Keratinocyte (primary cell): ENCODE measurements at regions not wholly inside any gene's neighbourhood (a gene's known extent, or its start where the extent isn't known, plus 50 kb on each side); places are given as distances from the start of the nearest gene placed in this dataset.

ENCODE experiments used
- DNase-seq: peaks from one replicate; pipeline ENCODE4 v3.0.0-alpha.2; 2011; ENCODE audit warnings: low read depth, missing footprints, low spot score
- FAIRE-seq: peaks from 2 replicates; lab custom pipeline; 2011; peaks lifted over from hg19 to GRCh38; lab: Jason Lieb, UNC
- H2AFZ ChIP-seq: 2 replicates; pipeline ENCODE4 v1.6.0; 2012; ENCODE audit warnings: low read length, control low read depth, inconsistent platforms; ENCODE audit not compliant: control insufficient read depth
- H3K27ac ChIP-seq: 2 replicates; pipeline ENCODE4 v1.5.1; 2011; ENCODE audit warnings: low read length; ENCODE audit not compliant: control insufficient read depth, insufficient read depth
- H3K27me3 ChIP-seq: 3 replicates; pipeline ENCODE4 v1.6.0; 2011; ENCODE audit warnings: low read length; ENCODE audit not compliant: control insufficient read depth, insufficient read depth; ENCODE audit errors: extremely low read depth
- H3K36me3 ChIP-seq, 2 experiments: 2 replicates in 1 of 2; 3 replicates in 1 of 2; pipeline ENCODE4 v1.5.1; 2011; ENCODE audit warnings: low read length in 2 of 2, mild to moderate bottlenecking in 1 of 2; ENCODE audit not compliant: control insufficient read depth in 2 of 2, insufficient read depth in 2 of 2; ENCODE audit errors: extremely low read depth in 1 of 2
- H3K4me1 ChIP-seq: 3 replicates; pipeline ENCODE4 v1.5.1; 2011; ENCODE audit warnings: low read length; ENCODE audit not compliant: control insufficient read depth, insufficient read depth; ENCODE audit errors: extremely low read depth
- H3K4me2 ChIP-seq: 3 replicates; pipeline ENCODE4 v1.6.0; 2011; ENCODE audit warnings: low read depth, low read length; ENCODE audit not compliant: control insufficient read depth, insufficient read depth; ENCODE audit errors: extremely low read depth
- H3K4me3 ChIP-seq, 3 experiments: fragments of 200-600 bp in 1 of 3; sonication (generic) in 1 of 3; 2 replicates in 2 of 3; 3 replicates in 1 of 3; pipeline ENCODE4 v1.5.1; 2011 to 2016; ENCODE audit warnings: low read length in 3 of 3, mild to moderate bottlenecking in 3 of 3, control low read depth in 2 of 3, inconsistent platforms in 1 of 3, low read depth in 1 of 3, mixed read lengths in 1 of 3, mixed run types in 1 of 3, moderate library complexity in 1 of 3; ENCODE audit not compliant: control insufficient read depth in 2 of 3, insufficient read depth in 2 of 3; ENCODE audit errors: extremely low read depth in 1 of 3
- H3K79me2 ChIP-seq: 2 replicates; pipeline ENCODE4 v1.6.0; 2012; ENCODE audit warnings: low read length; ENCODE audit not compliant: control insufficient read depth, insufficient read depth
- H3K9ac ChIP-seq: 3 replicates; pipeline ENCODE4 v1.6.0; 2011; ENCODE audit warnings: low read length; ENCODE audit not compliant: control insufficient read depth, insufficient read depth; ENCODE audit errors: extremely low read depth
- H3K9me1 ChIP-seq: 3 replicates; pipeline ENCODE4 v1.6.0; 2011; ENCODE audit warnings: low read length; ENCODE audit not compliant: control insufficient read depth, insufficient read depth; ENCODE audit errors: extremely low read depth
- H3K9me3 ChIP-seq: 2 replicates; pipeline ENCODE4 v1.5.1; 2012; ENCODE audit warnings: low read depth, low read length; ENCODE audit not compliant: control insufficient read depth
- H4K20me1 ChIP-seq: 3 replicates; pipeline ENCODE4 v1.6.0; 2011; ENCODE audit warnings: low read length; ENCODE audit not compliant: control insufficient read depth, insufficient read depth; ENCODE audit errors: extremely low read depth
- CTCF ChIP-seq, 3 experiments: IDR thresholded peaks in 1 of 3; conservative IDR thresholded peaks in 1 of 3; optimal IDR thresholded peaks in 1 of 3; 2 replicates in 2 of 3; 3 replicates in 1 of 3; pipeline versions ENCODE3 to v1.5.1; 2011; ENCODE audit warnings: low read length in 3 of 3, mild to moderate bottlenecking in 3 of 3, moderate library complexity in 2 of 3, control low read depth in 1 of 3, inconsistent platforms in 1 of 3; ENCODE audit not compliant: insufficient read depth in 2 of 3; ENCODE audit errors: extremely low read depth in 1 of 3
- EZH2 ChIP-seq: IDR thresholded peaks from one replicate; pipeline ENCODE4 v1.6.1; 2012; ENCODE audit warnings: inconsistent platforms, mild to moderate bottlenecking, low read length, moderate library complexity
- dilution Hi-C: fragments of 300-500 bp; cut with MboI; formaldehyde crosslinking; loops from one replicate; pipeline ENCODE4 v1.7.0; 2020; ENCODE audit warnings: low sequenced_read_pairs; ENCODE audit not compliant: extremely low pct_ligation_motif_present

- Histone ChIP-seq H3K36me3 (no peaks in the 10 kb centered on the region), H2AFZ (no peak overlapping the region), H3K79me2 (no peaks in the 10 kb centered on the region), H3K4me2 (no peak overlapping the region), H3K4me3 (no peak overlapping the region), H3K27me3 (no peaks in the 10 kb centered on the region), H4K20me1 (no peaks in the 10 kb centered on the region), H3K9me1 (no peaks in the 10 kb centered on the region), H3K9me3 (no peaks in the 10 kb centered on the region), H3K9ac (no peak overlapping the region), H3K27ac (no peak overlapping the region), H3K4me1 (no peaks in the 10 kb centered on the region)
- no peak for FAIRE-seq
- no peak for DNase-seq
- dilution Hi-C loops: no loop called here
- TF ChIP-seq CTCF (optimal IDR thresholded peaks at IDR 0.05 in 1 of 3, IDR thresholded peaks at IDR 0.05 in 1 of 3, conservative IDR thresholded peaks at IDR 0.05 in 1 of 3; ENCODE audit: extremely low read depth in 1 of 3, insufficient read depth in 2 of 3, low read length in 3 of 3) (no peak), EZH2 (no peak)
Observed at GRCh38 chr2:34475156-34475555, 876.1 kb upstream of the FAM98A start.

- DNase-seq: no peak
- H3K4me1 ChIP-seq: no peaks in the 10 kb centered on the region
- H3K4me3 ChIP-seq: no peak overlapping the region
- H3K27ac ChIP-seq: no peak overlapping the region
- H2AFZ ChIP-seq: no peak overlapping the region
- dilution Hi-C loops: no loop called here
- H3K9me3 ChIP-seq: no peaks in the 10 kb centered on the region
- H3K27me3 ChIP-seq: no peaks in the 10 kb centered on the region
- TF ChIP-seq CTCF (optimal IDR thresholded peaks at IDR 0.05 in 1 of 3, IDR thresholded peaks at IDR 0.05 in 1 of 3, conservative IDR thresholded peaks at IDR 0.05 in 1 of 3; ENCODE audit: extremely low read depth in 1 of 3, insufficient read depth in 2 of 3, low read length in 3 of 3) (no peak), EZH2 (no peak)
- no peaks in the 10 kb centered on the region for H3K9me1 ChIP-seq
- H3K9ac ChIP-seq: no peak overlapping the region
- no peak for FAIRE-seq
- no peaks in the 10 kb centered on the region for H3K79me2 ChIP-seq
- H3K36me3 ChIP-seq: no peaks in the 10 kb centered on the region
- no peaks in the 10 kb centered on the region for H4K20me1 ChIP-seq
- H3K4me2 ChIP-seq: no peak overlapping the region
Observed at GRCh38 chr2:34474646-34475045, 875.5 kb upstream of the FAM98A start.
